ENCODE measurements at regions not wholly inside any gene's neighbourhood (a gene's known extent, or its start where the extent isn't known, plus 50 kb on each side); places are given as distances from the start of the nearest gene placed in this dataset.

DNA sequence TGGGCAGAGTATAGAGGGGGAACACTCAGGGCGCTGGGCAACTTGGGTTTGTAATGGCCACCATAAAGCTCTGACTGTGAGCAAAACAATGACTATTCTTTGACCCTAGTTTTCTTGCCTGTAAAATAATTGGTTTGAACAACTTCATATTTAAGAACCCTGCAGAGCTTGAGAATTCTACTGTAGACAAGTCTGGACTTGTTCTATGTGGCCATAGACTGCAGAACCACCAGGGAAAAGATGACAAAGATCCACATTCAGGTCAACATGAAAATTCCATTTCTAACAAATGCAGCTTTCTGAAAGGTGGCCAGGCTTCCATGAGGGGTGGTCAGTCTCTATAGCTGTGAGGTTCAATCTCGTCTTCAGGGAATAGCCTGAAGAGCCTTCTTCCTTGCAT is 239.4 kb upstream of the LRRN1 start:
- DNase-seq: no peak

- DNase-seq: no peak
These were observed 243.2 kb upstream of the LRRN1 start for GRCh38 chr3:3556078-3556477.

DNA sequence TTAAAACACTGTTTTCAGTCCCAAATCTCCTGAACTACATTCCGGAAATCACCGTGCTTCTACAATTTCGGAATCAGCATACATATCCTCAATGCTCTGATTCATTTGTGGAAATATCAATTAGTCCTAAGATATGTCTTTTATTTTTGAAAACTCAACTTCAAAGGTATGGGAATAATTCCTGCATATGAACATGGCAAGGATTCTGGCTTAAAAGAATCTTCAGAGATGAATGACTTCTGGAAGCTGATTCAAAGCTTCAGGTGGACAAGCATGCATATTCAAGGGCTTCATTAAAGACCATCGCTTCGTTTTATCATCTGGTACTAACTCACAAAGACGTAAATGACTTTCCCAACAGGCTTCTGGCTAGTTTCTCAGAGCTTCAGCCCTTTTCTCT is 246.0 kb upstream of the LRRN1 start:
- no peak for DNase-seq

- DNase-seq: no peak
These were observed 246.5 kb upstream of the LRRN1 start for GRCh38 chr3:3552761-3553160.

DNA sequence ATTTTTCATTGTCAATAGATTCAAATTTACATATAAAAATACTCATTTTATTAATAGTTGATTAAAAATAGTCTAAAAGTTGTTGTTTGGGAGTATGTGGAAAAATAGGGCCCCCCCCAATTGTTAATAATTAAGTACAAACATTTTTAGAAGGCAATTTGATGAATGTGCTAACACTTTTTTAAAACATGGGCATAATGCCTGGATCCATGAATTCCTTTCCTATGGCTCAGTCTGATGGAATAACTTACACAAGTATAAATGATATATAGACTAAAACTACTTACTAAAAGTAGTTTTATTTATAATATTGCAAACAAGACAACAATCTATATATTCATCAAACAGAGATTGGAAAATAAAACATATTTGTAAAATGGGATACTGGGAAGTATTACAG is 247.2 kb upstream of the LRRN1 start:
- DNase-seq: no peak

DNA sequence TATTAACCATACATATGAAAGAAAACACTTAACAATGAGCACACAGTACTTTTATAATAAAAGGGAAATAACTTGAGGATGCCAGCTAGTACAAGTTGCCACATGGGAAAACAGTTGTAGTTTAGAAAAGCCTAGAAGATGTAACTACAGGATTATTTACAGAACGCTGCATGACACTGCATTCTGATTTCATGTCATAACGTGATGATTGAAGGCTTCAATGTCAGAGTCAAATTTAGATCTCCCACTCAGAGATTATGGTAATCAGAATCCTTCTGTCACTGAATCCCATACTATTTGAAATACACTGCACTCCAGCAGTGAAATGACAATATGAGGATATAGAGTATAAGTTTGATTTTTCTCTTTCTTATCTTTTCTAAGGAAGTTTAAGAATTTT is 253.9 kb upstream of the LRRN1 start:
- no peak for DNase-seq

- DNase-seq: no peak
These were observed 260.8 kb upstream of the LRRN1 start for GRCh38 chr3:3538451-3538850.

- no peak for DNase-seq
These were observed 266.7 kb upstream of the LRRN1 start for GRCh38 chr3:3532508-3532907.

DNA sequence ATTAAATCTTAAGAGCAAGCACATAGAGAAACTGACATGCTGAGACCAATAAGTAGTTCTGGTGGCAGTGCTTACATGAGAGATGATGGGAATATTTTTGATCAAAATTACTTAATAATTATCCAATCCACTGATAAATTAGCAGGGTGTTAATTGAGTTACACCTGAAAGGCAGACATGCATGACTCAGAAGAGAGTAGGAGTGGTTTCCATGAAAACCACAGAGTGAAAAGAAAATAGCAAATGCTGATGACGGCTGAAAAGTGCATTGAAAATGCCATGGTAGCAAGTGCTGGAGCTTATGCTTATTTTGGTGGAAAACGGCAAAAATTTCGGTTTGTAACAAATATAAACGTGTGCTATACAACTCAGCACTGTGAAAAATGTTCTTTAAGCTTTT is 267.8 kb upstream of the LRRN1 start:
- no peak for DNase-seq

GRCh38 chr3:3519266-3519665 is 280.0 kb upstream of the LRRN1 start:
- DNase-seq: no peak

DNA sequence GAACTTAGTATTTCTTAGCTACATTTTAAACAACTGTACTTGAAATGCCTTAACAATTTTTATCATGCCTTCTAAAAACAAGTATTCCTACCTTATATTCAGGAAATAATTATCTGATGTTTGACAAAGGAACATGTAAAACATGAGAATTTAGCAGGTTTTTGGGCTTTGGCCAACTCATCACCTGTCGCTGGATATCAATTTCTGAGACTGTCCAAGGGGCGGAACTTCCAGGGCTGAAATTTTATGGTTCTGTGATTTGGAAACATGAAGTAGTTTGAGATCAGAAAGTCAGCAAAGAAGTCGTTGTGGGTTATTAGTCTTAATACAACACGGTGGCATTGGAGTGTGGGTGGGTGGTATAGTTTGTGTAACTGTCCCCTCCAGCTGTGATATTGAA is 282.2 kb upstream of the LRRN1 start:
- DNase-seq: no peak

DNA sequence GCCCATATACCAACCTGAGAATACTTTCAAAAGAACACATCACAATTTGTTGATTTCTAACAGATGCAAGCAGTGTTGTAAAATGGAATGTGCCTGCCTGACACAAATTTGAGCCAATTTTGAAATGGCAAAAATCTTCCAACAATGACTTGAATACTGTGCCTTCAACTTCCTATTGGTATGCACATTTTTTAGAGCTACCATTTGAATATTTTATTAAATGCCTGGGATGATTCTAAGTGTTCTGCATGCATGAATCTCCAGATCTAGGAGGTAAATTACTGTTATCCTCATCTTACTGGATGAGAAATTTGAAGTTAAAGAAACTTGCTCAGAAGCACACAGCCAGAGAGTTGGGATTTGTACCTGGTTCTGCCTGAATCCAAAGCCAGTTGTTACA is 282.8 kb upstream of the LRRN1 start:
- no peak for DNase-seq

DNA sequence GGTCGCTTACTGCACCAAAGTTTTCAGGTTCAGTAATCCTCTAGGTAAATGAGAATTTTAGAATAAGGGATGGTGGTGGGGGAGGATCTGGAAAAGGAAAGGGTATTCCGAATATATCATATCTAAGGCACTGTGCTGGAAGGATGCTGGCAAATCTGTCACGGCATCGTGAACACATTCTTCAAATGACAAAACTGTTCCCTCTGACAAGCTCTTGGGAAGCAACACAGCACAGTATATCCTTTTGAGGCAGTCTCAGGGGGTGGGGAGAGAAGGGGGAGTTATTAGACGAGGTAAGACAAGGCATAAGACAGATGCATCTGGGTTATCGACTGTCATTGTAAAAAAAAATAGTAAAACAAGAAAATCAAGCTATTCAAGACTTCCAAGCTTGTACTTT is 289.6 kb upstream of the LRRN1 start:
- no peak for DNase-seq

GRCh38 chr3:3504686-3505085 is 294.5 kb upstream of the LRRN1 start:
- no peak for DNase-seq

DNA sequence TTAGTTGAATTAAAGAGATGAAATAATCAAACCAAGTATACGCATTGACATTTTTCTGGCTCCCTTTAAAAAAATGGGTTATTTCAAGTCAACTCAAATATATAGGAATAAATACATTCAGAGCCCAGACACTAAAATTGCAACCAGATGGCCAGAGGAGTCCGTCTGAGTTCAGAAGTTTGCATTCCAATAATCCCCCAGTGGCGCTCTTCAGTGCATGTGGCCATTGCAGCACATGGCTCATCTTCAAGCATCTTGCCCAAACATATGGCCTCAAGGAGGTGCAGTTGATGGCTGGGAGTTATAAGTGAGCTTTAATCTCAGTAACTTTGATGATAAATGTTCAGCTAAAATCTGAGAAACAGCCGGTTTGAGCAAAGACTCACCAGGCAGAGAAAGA is 295.8 kb upstream of the LRRN1 start:
- no peak for DNase-seq

DNA sequence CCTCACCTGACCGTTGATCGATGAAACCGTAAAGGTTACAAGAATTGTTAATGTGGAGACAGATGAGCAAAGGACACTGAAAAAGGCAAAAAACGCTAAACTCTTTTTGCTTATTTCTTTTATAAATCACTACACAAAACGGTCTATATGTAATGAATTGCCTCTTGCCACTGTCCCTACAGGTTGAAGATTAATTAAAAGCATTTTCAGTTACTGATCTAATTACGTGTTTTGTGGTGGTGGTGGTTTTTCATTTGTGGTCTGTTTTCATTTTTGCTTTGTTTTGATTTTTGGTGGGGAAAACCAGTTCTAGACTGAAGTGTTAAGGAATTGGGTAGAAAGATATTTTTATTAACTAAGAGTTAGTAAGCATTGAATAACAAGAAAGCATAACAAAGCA is 299.2 kb upstream of the LRRN1 start:
- DNase-seq: no peak

DNA sequence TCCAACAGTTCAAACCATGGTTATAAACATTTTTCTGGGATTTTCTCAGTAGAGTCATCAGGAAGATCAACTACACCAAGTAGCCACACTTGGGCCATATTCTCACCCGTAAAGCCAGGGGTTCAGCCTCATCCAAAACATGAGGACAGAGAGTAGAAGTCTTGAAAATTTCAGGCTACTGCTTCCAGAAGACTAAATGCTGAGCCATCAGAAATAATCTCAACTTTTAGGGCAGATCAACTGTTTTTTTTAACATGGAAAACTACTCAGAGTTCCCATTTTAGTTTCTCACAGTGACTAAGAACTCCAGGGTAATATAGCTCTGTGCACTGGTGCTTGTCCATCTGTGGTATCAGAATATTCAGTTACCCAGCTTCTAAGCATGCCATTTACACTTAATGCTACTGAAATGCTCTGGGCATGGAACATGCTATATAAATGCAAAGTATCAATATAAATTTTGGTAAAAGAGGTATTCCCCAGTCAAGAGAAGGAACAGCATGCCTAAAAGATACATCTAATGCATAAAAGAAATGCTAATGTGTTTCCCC is 300.1 kb upstream of the LRRN1 start:
- no peak for DNase-seq

DNA sequence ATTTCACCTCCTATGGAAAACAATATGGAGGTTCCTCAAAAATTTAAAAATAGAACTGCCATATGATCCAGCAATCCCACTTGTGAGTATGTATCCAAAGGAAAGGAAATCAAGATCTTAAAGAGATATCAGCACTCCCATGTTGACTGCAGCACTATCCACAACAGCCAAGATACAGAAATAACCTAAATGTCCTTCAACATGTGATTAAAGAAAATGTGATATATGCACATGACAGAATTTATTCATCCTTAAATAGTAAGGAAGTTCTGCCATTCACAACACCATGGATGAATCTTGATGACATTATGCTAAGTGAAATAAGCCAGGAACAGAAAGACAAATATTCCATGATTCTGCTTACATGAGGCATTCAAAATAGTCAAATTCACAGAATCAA is 303.6 kb upstream of the LRRN1 start:
- DNase-seq: no peak

- DNase-seq: no peak
These were observed 297.2 kb upstream of the CRBN start for GRCh38 chr3:3476669-3477068.

DNA sequence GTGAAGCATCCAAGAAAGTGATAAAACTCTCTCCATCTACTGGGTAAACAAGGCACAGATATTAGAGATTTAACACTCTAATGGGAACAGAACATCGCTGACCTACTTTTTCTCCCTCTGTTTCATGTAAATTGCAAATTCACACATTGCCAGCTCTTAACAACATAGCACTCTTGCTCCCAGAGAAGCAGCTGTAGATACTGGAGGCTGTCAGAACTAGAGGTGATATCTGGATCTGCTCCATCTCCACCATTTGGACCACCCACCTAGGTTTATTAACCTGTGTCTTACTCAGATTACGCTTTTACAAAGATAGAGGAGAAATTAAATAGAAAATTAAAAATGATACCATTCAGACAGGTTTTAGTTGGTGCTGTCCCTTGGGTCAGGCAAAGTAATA is 289.1 kb upstream of the CRBN start:
- no peak for DNase-seq

DNA sequence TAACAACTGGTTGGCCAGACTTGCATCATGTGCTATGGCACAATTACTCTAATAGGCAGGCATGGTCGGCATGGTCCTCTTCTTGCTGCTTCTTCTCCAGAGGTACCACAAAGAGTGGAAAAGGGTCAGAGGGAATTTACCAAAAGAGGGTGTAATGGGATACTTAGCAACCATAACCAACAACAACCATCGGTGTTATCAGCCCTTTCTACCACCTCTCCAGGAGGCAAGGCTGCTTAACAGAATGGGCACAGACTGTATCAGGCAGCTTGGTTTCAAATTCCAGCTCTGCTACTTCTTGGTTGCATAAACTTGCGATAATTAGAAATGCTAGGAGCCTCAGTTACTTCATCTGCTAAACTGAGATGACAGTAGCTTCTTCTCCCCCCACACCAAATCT is 284.6 kb upstream of the CRBN start:
- no peak for DNase-seq

DNA sequence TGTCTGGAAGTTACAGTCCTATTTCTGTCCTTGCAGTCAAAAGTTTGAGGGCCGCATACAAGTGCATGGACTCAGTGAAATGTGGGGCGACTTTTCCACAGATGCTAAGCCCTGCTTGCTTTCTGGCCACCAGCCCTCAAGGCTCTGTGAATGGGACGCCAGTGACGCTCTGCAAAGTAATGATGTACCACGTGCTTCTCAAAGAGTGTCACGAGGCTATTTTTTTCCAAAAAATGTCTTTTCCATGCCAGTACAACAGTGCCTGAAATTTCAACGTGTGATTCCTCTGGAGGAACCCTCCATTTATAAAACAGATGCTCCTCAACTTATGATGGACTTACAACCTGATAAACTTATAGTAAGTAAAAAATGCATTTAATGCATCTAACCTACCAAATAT is 281.8 kb upstream of the CRBN start:
- DNase-seq: no peak

DNA sequence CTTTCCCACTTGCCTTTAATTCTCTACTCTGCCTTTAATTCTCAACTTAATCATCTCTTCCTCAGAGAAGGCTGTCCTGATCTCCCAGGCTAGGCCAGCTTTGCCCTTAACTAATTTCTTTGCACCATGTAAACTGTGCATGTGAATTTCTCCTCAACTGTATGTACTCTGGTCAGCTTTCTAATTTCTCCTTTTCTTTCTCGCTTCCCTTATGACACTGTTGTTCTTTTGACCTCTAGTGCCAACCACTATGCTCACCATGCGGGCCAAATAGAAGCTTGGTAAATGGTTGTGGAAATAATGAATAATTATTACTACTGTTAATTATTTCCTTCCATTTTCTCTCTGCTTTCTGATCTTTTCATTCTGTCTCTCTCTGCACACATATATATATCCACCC is 269.0 kb upstream of the CRBN start:
- no peak for DNase-seq

GRCh38 chr3:3447641-3448040 is 268.1 kb upstream of the CRBN start:
- no peak for DNase-seq

- no peak for DNase-seq
These were observed 266.8 kb upstream of the CRBN start for GRCh38 chr3:3446251-3446650.

GRCh38 chr3:3443482-3443881 is 264.0 kb upstream of the CRBN start:
- DNase-seq: no peak
